H1 (cell line): ENCODE measurements at regions not wholly inside any gene's neighbourhood (a gene's known extent, or its start where the extent isn't known, plus 50 kb on each side); places are given as distances from the start of the nearest gene placed in this dataset.

ENCODE experiments used
- CTCF ChIA-PET: fragments of 300-600 bp; sonication (Branson Sonifier 250); formaldehyde crosslinking; loops from one replicate; lab custom pipeline; 2021; ENCODE audit not compliant: partially characterized antibody; lab: Charles Lee
- POLR2A ChIA-PET: fragments of 300-600 bp; sonication (Branson Sonifier 250); formaldehyde crosslinking; loops from one replicate; lab custom pipeline; 2021; ENCODE audit warnings: inconsistent platforms; ENCODE audit not compliant: partially characterized antibody; lab: Charles Lee
- DNase-seq, 2 experiments: peaks; one replicate each; pipeline versions ENCODE4 v3.0.0 to v3.0.0-alpha.2; 2010 to 2022; ENCODE audit warnings: low spot score in 2 of 2, low read depth in 1 of 2, mixed read lengths in 1 of 2
- FAIRE-seq: peaks from 2 replicates; lab custom pipeline; 2011; peaks lifted over from hg19 to GRCh38; lab: Jason Lieb, UNC
- H2AFZ ChIP-seq: 2 replicates; pipeline ENCODE4 v1.8.1; 2012; ENCODE audit warnings: low read length, inconsistent platforms
- H2AK5ac ChIP-seq: 2 replicates; pipeline ENCODE4 v1.6.1; 2013; ENCODE audit warnings: low read depth, low read length
- H2BK120ac ChIP-seq: replicated peaks from 2 replicates; pipeline ENCODE3; 2013; ENCODE audit warnings: low read depth, low read length, inconsistent platforms
- H2BK12ac ChIP-seq: 2 replicates; pipeline ENCODE4 v1.6.1; 2013; ENCODE audit warnings: low read depth, low read length
- H2BK15ac ChIP-seq: 2 replicates; pipeline ENCODE4 v1.6.1; 2013; ENCODE audit warnings: low read length
- H2BK20ac ChIP-seq: 2 replicates; pipeline ENCODE4 v1.6.1; 2013; ENCODE audit warnings: low read length
- H2BK5ac ChIP-seq: 2 replicates; pipeline ENCODE4 v1.6.1; 2013; ENCODE audit warnings: low read depth, low read length
- H3K14ac ChIP-seq: 2 replicates; pipeline ENCODE4 v1.6.1; 2013; ENCODE audit warnings: inconsistent platforms; ENCODE audit not compliant: insufficient read length
- H3K18ac ChIP-seq: 2 replicates; pipeline ENCODE4 v1.6.1; 2013; ENCODE audit warnings: low read length; ENCODE audit errors: extremely low read depth
- H3K23ac ChIP-seq: 2 replicates; pipeline ENCODE4 v1.6.1; 2013; ENCODE audit warnings: inconsistent platforms; ENCODE audit not compliant: insufficient read length
- H3K23me2 ChIP-seq: 2 replicates; pipeline ENCODE4 v1.6.1; 2013; ENCODE audit warnings: low read depth, low read length
- H3K27ac ChIP-seq: 2 replicates; pipeline ENCODE4 v1.6.1; 2011; ENCODE audit warnings: low read depth, low read length, inconsistent platforms
- H3K27me3 ChIP-seq, 4 experiments: replicated peaks in 1 of 4; 1 replicate in 1 of 4; 2 replicates in 3 of 4; pipeline versions ENCODE4 v1.6.1 to v1.8.1; 2011 to 2013; ENCODE audit warnings: low read length in 3 of 4, mild to moderate bottlenecking in 3 of 4, inconsistent platforms in 2 of 4, mixed read lengths in 2 of 4, moderate library complexity in 1 of 4; ENCODE audit not compliant: control insufficient read depth in 3 of 4, insufficient read depth in 3 of 4; ENCODE audit errors: extremely low read depth in 1 of 4
- H3K36me3 ChIP-seq, 4 experiments: 2 replicates each; pipeline versions ENCODE4 v1.6.1 to v1.8.1; 2011 to 2013; ENCODE audit warnings: mild to moderate bottlenecking in 4 of 4, low read length in 3 of 4, moderate library complexity in 2 of 4, control low read depth in 1 of 4, inconsistent platforms in 1 of 4; ENCODE audit not compliant: insufficient read depth in 4 of 4, control insufficient read depth in 2 of 4
- H3K4ac ChIP-seq: replicated peaks from 2 replicates; pipeline ENCODE3; 2013; ENCODE audit warnings: low read length, low read depth, mixed read lengths, inconsistent platforms; ENCODE audit not compliant: insufficient read length
- H3K4me1 ChIP-seq, 4 experiments: replicated peaks in 1 of 4; 1 replicate in 1 of 4; 2 replicates in 3 of 4; pipeline versions ENCODE4 v1.6.1 to v1.8.1; 2011 to 2013; ENCODE audit warnings: low read length in 3 of 4, inconsistent platforms in 2 of 4, mixed read lengths in 1 of 4; ENCODE audit not compliant: insufficient read depth in 4 of 4, control insufficient read depth in 3 of 4
- H3K4me2 ChIP-seq, 2 experiments: 2 replicates each; pipeline versions ENCODE4 v1.6.1 to v1.8.1; 2011 to 2013; ENCODE audit warnings: low read depth in 2 of 2, low read length in 2 of 2, control low read depth in 1 of 2, inconsistent platforms in 1 of 2, mild to moderate bottlenecking in 1 of 2; ENCODE audit not compliant: insufficient read depth in 1 of 2
- H3K4me3 ChIP-seq, 4 experiments: fragments of 200-600, 300-600 bp in 1 of 4; sonication (generic), shearing (Covaris generic), sonication (Bioruptor Twin) in 1 of 4; 2 replicates each; pipeline versions ENCODE4 v1.5.1 to v1.8.1; 2011 to 2016; ENCODE audit warnings: low read length in 4 of 4, low read depth in 3 of 4, control low read depth in 2 of 4, inconsistent platforms in 2 of 4, mild to moderate bottlenecking in 2 of 4, mixed read lengths in 1 of 4, moderate library complexity in 1 of 4; ENCODE audit not compliant: insufficient read depth in 2 of 4; ENCODE audit errors: extremely low read depth in 1 of 4
- H3K56ac ChIP-seq: replicated peaks from 2 replicates; pipeline ENCODE3; 2013; ENCODE audit warnings: low read depth, mild to moderate bottlenecking, mixed read lengths, low read length, inconsistent platforms; ENCODE audit not compliant: insufficient read length
- H3K79me1 ChIP-seq: 2 replicates; pipeline ENCODE4 v1.6.1; 2013; ENCODE audit warnings: low read depth, low read length, control low read depth
- H3K79me2 ChIP-seq, 2 experiments: 2 replicates each; pipeline versions ENCODE4 v1.6.1 to v1.8.1; 2012 to 2013; ENCODE audit warnings: low read length in 2 of 2, mild to moderate bottlenecking in 2 of 2, inconsistent platforms in 1 of 2; ENCODE audit not compliant: insufficient read depth in 2 of 2, control insufficient read depth in 1 of 2
- H3K9ac ChIP-seq, 4 experiments: replicated peaks in 1 of 4; 1 replicate in 1 of 4; 2 replicates in 3 of 4; pipeline versions ENCODE4 v1.6.1 to v1.8.1; 2011 to 2013; ENCODE audit warnings: low read depth in 3 of 4, low read length in 3 of 4, control low read depth in 2 of 4, mild to moderate bottlenecking in 2 of 4, moderate library complexity in 2 of 4, inconsistent platforms in 1 of 4; ENCODE audit errors: extremely low read depth in 1 of 4
- H3K9me3 ChIP-seq, 2 experiments: 2 replicates each; pipeline versions ENCODE4 v1.6.1 to v1.8.1; 2012 to 2013; ENCODE audit warnings: mild to moderate bottlenecking in 2 of 2, moderate library complexity in 2 of 2, control low read depth in 1 of 2, inconsistent platforms in 1 of 2, low read depth in 1 of 2, low read length in 1 of 2, mixed read lengths in 1 of 2; ENCODE audit not compliant: insufficient read depth in 2 of 2
- H4K20me1 ChIP-seq, 2 experiments: replicated peaks in 1 of 2; 2 replicates each; pipeline versions ENCODE3 to v1.8.1; 2011 to 2013; ENCODE audit warnings: inconsistent platforms in 2 of 2, low read length in 2 of 2, mild to moderate bottlenecking in 1 of 2; ENCODE audit not compliant: insufficient read depth in 2 of 2, control insufficient read depth in 1 of 2
- H4K5ac ChIP-seq: 2 replicates; pipeline ENCODE4 v1.6.1; 2013; ENCODE audit warnings: low read length, low read depth, mixed read lengths, inconsistent platforms; ENCODE audit not compliant: insufficient read length
- H4K8ac ChIP-seq: 2 replicates; pipeline ENCODE4 v1.8.0; 2013; ENCODE audit warnings: mild to moderate bottlenecking, moderate library complexity, low read length, inconsistent platforms; ENCODE audit not compliant: insufficient read depth; ENCODE audit errors: extremely low read depth
- H4K91ac ChIP-seq: replicated peaks from 2 replicates; pipeline ENCODE3; 2013; ENCODE audit warnings: low read length, mixed read lengths, inconsistent platforms; ENCODE audit not compliant: insufficient read length
- ATF2 ChIP-seq: IDR thresholded peaks from 2 replicates; pipeline ENCODE4 v1.6.1; 2012; ENCODE audit warnings: low read length, inconsistent platforms
- ATF3 ChIP-seq: IDR thresholded peaks from 2 replicates; pipeline ENCODE4 v1.6.1; 2011; ENCODE audit warnings: low read depth, mild to moderate bottlenecking, low read length; ENCODE audit not compliant: insufficient read depth
- BRCA1 ChIP-seq: IDR thresholded peaks from 2 replicates; pipeline ENCODE4 v1.6.1; 2012; ENCODE audit warnings: low read depth, low read length, improper control_type of control experiment
- CHD1 ChIP-seq: IDR thresholded peaks from 2 replicates; pipeline ENCODE4 v1.6.1; 2012; ENCODE audit warnings: low read depth, low read length, improper control_type of control experiment
- FOSL1 ChIP-seq: IDR thresholded peaks from 2 replicates; pipeline ENCODE4 v1.6.1; 2011; ENCODE audit warnings: mild to moderate bottlenecking, low read depth, low read length, moderate library complexity; ENCODE audit not compliant: insufficient read depth
- NRF1 ChIP-seq: IDR thresholded peaks from 2 replicates; pipeline ENCODE4 v1.6.1; 2011; ENCODE audit warnings: mild to moderate bottlenecking, low read depth, low read length, improper control_type of control experiment
- POLR2A ChIP-seq, 2 experiments: IDR thresholded peaks; 1 replicate in 1 of 2; 2 replicates in 1 of 2; pipeline ENCODE4 v1.6.1; 2011; ENCODE audit warnings: low read depth in 2 of 2, low read length in 2 of 2, mild to moderate bottlenecking in 2 of 2; ENCODE audit errors: control extremely low read depth in 1 of 2
- RNF2 ChIP-seq: fragments of 200-900, 300-1000 bp; sonication (generic); IDR thresholded peaks from 2 replicates; pipeline ENCODE4 v1.7.1; 2016; ENCODE audit warnings: borderline replicate concordance, low read depth, mild to moderate bottlenecking, antibody characterized with exemption, low read length; ENCODE audit not compliant: poor library complexity, severe bottlenecking; ENCODE audit errors: missing control alignments
- SAP30 ChIP-seq: fragments of 300-600 bp; sonication (generic); IDR thresholded peaks from 2 replicates; pipeline ENCODE4 v1.7.1; 2012; ENCODE audit warnings: low read length, moderate library complexity, mild to moderate bottlenecking, inconsistent platforms; ENCODE audit not compliant: insufficient read depth, insufficient replicate concordance
- TAF1 ChIP-seq: IDR thresholded peaks from 2 replicates; pipeline ENCODE4 v1.6.1; 2011; ENCODE audit warnings: mild to moderate bottlenecking, low read depth, low read length
- WGBS, 2 experiments: shearing (Covaris generic) in 1 of 2; methylation state at CpG; one replicate each; pipeline versions ENCODE4 v1.1.6 to v1.1.7; 2013 to 2015; ENCODE audit warnings: low lambda C conversion rate in 2 of 2, mixed read lengths in 2 of 2, inconsistent platforms in 1 of 2, low coverage in 1 of 2, missing lambda C conversion rate in 1 of 2; ENCODE audit not compliant: insufficient replicate concordance in 2 of 2, insufficient coverage in 1 of 2, insufficient read length in 1 of 2; ENCODE audit errors: extremely low coverage in 1 of 2, missing lambda C conversion rate in 1 of 2; 5-methylcytosine and 5-hydroxymethylcytosine counted together

GRCh38 chr6:22045261-22045912 lies 251.4 kb downstream of the PRL start:
- Histone ChIP-seq H4K20me1 (no peaks in the 10 kb centered on the region), H2BK15ac (no peak overlapping the region), H2BK120ac (no peak overlapping the region), H2AK5ac (no peak overlapping the region), H2AFZ (no peak overlapping the region), H3K23me2 (no peaks in the 10 kb centered on the region; the same call in 1 of the 2 replicates), H3K27me3 (no peaks in the 10 kb centered on the region), H4K8ac (no peak overlapping the region), H3K79me2 (peaks cover 0 to 7% of the 10 kb centered on the region in 2 experiments; a peak in 2 of 4 replicates), H3K36me3 (no peaks in the 10 kb centered on the region; a peak in 1 of 8 replicates), H3K4me2 (no peak overlapping the region), H3K27ac (no peak overlapping the region), H2BK20ac (no peak overlapping the region), H3K9ac (no peak overlapping the region), H4K5ac (no peak overlapping the region), H3K4me1 (peaks cover 0 to 8% (median 4%) of the 10 kb centered on the region in 4 experiments), H3K56ac (no peak overlapping the region), H4K91ac (no peak overlapping the region), H3K4ac (no peak overlapping the region), H3K9me3 (no peaks in the 10 kb centered on the region), H3K18ac (no peak overlapping the region), H3K79me1 (no peaks in the 10 kb centered on the region), H2BK5ac (no peak overlapping the region), H3K14ac (no peak overlapping the region), H2BK12ac (no peak overlapping the region), H3K23ac (no peak overlapping the region), H3K4me3 (no peak overlapping the region)
- DNase-seq = no peak
- FAIRE-seq = no peak
- POLR2A ChIA-PET = no interaction called here
- 92% methylated on average over 3 of the region's 3 CpGs; no CpG with 5 or more reads in 1 of the 2 experiments for WGBS, 2 experiments
- CTCF ChIA-PET = interaction anchor here (1.4 kb wide), 1 partner anchor 19 kb away, joined by 3 read pairs; no protein-coding TSS in a partner anchor
- TF ChIP-seq NRF1 (no peak), ATF2 (no peak), POLR2A (IDR thresholded peaks at IDR 0.05; ENCODE audit: control extremely low read depth in 1 of 2, low read depth in 2 of 2, low read length in 2 of 2) (no peak), TAF1 (no peak), CHD1 (no peak), FOSL1 (no peak), SAP30 (no peak), RNF2 (no peak), ATF3 (no peak), BRCA1 (no peak)
